GM08714 (cell line): ENCODE measurements at regions not wholly inside any gene's neighbourhood (a gene's known extent, or its start where the extent isn't known, plus 50 kb on each side); places are given as distances from the start of the nearest gene placed in this dataset.

Experiments
- H3K4me3 ChIP-seq: fragments of 200-500 bp; sonication (Bioruptor generic); 2 replicates; pipeline ENCODE4 v1.5.1; 2014; ENCODE audit warnings: mild to moderate bottlenecking, low read length, inconsistent platforms
- ZNF274 ChIP-seq: IDR thresholded peaks from 2 replicates; pipeline ENCODE4 v1.6.1; 2012; ENCODE audit warnings: mild to moderate bottlenecking, low read depth, low read length

- TF ChIP-seq ZNF274: no peak
- no peak overlapping the region for H3K4me3 ChIP-seq
These were observed 1009.7 kb upstream of the GJE1 start for GRCh38 chr6:141123049-141123448.

- TF ChIP-seq ZNF274: no peak
- H3K4me3 ChIP-seq: no peak overlapping the region
These were observed 1013.7 kb upstream of the GJE1 start for GRCh38 chr6:141118991-141119390.

GRCh38 chr6:141117874-141118273 lies 1014.9 kb upstream of the GJE1 start:
- H3K4me3 ChIP-seq: no peak overlapping the region

GRCh38 chr6:141110481-141110880 lies 1022.2 kb upstream of the GJE1 start:
- H3K4me3 ChIP-seq: no peak overlapping the region
- TF ChIP-seq ZNF274: no peak

More at GRCh38 chr6:141117874-141118273, 1014.9 kb upstream of the GJE1 start:
- TF ChIP-seq ZNF274: no peak

GRCh38 chr6:141107591-141108160 lies 1025.0 kb upstream of the GJE1 start:
- H3K4me3 ChIP-seq: no peak overlapping the region
- no peak for TF ChIP-seq ZNF274

- no peak for TF ChIP-seq ZNF274
- no peak overlapping the region for H3K4me3 ChIP-seq
These were observed 1027.2 kb upstream of the GJE1 start for GRCh38 chr6:141105481-141105880.

- H3K4me3 ChIP-seq: no peak overlapping the region
- no peak for TF ChIP-seq ZNF274
These were observed 1029.5 kb upstream of the GJE1 start for GRCh38 chr6:141103246-141103645.

- H3K4me3 ChIP-seq: no peak overlapping the region
- no peak for TF ChIP-seq ZNF274
These were observed 1035.3 kb upstream of the GJE1 start for GRCh38 chr6:141097471-141097870.

- TF ChIP-seq ZNF274: no peak
- H3K4me3 ChIP-seq: no peak overlapping the region
These were observed 1037.4 kb upstream of the GJE1 start for GRCh38 chr6:141095308-141095707.

- no peak overlapping the region for H3K4me3 ChIP-seq
- no peak for TF ChIP-seq ZNF274
These were observed 1044.6 kb upstream of the GJE1 start for GRCh38 chr6:141088171-141088570.

GRCh38 chr6:141077355-141078333 lies 1055.1 kb upstream of the GJE1 start:
- no peak overlapping the region for H3K4me3 ChIP-seq
- no peak for TF ChIP-seq ZNF274

- TF ChIP-seq ZNF274: no peak
- H3K4me3 ChIP-seq: no peak overlapping the region
These were observed 1075.0 kb upstream of the GJE1 start for GRCh38 chr6:141057761-141058160.

- no peak for TF ChIP-seq ZNF274
- no peak overlapping the region for H3K4me3 ChIP-seq
These were observed 1075.6 kb upstream of the GJE1 start for GRCh38 chr6:141056945-141057625.

- TF ChIP-seq ZNF274: no peak
- H3K4me3 ChIP-seq: no peak overlapping the region
These were observed 1082.3 kb upstream of the GJE1 start for GRCh38 chr6:141050471-141050870.
